DMS53 (cell line): ENCODE measurements at regions not wholly inside any gene's neighbourhood (a gene's known extent, or its start where the extent isn't known, plus 50 kb on each side); places are given as distances from the start of the nearest gene placed in this dataset.

Experiments used
- DNase-seq: peaks from one replicate; lab custom pipeline; 2025; lab: John Stamatoyannopoulos, UW

GRCh38 chr7:53699215-53699837 lies 663.9 kb downstream of the POM121L12 start:
- no peak for DNase-seq

- no peak for DNase-seq
Observed at GRCh38 chr7:53719122-53719521, 683.7 kb downstream of the POM121L12 start.

DNA sequence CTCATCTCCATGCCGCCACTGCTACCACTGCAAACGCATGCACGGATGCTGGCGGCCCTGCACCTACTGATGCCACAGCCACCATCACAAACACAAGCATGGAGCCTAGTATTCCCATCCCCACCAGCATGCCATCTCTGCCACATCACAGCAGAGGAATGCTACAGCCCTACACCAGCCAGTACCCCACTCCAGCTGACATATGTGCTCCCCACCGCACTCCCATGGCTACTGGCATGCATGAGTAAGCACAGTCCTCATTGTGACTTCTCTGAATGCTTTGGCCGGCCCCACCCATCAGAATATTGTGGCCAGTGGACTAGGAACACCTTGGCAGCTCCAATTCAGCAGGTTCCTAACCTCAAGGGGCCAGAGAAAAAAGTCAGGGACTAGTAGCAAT lies 705.5 kb downstream of the POM121L12 start:
- no peak for DNase-seq

- no peak for DNase-seq
Observed at GRCh38 chr7:53743697-53744402, 708.4 kb downstream of the POM121L12 start.

DNA sequence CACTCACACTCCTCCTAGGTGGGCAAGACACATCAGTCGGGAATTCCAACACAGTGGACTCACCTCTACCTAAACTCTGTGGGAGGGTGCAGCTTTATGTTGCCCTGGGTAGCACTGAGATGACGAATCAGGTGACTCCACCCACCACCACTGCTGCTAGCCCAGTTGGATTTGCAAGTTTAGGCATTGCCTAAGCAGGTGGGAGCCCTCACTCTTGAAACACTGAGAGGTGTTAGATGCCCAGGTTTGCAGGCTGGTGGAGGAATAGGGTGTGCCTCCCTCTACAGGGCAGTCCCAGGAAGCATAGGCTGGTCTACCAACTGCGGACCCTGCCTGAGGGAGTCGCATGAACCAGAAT lies 708.9 kb downstream of the POM121L12 start:
- DNase-seq = no peak

DNA sequence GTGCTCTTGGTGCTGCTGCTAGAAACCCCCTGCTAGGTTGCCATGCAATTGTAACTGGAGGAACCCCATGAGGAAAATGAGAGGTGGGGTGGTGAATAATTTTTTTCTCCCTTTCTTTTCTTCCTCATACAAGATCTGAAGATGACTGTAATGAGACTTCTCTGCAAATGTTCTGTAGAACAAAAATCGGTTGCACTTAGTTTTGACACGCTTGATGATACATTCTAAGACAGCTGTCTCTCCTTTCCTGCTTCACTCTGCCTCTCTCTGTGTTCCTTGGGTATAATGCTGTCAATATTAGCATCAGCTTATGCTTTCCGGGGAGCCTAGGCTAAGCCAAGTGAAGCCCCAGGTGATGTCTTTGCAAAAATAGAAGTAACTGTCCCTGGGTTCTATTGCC lies 721.5 kb downstream of the POM121L12 start:
- no peak for DNase-seq

DNA sequence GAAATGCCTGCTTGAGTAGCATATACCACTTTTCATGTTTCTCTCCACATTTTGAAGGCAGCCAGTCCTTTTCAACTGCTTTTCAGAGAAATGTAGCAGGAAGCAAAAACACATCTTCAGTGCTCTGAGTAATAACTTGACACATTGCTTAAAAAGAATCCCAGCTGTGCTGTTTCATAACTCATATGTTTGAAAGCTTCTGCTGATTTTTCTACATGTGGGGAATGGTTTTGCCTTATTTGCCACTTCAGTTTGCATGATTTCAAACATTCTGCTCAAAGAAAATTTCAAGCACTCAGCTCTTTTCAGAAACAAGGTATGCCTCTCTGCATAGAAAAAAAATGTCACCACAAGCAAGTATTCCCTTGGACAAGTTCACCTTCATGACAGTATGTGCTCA lies 732.8 kb downstream of the POM121L12 start:
- peak; percentile 11 for DNase-seq

DNA sequence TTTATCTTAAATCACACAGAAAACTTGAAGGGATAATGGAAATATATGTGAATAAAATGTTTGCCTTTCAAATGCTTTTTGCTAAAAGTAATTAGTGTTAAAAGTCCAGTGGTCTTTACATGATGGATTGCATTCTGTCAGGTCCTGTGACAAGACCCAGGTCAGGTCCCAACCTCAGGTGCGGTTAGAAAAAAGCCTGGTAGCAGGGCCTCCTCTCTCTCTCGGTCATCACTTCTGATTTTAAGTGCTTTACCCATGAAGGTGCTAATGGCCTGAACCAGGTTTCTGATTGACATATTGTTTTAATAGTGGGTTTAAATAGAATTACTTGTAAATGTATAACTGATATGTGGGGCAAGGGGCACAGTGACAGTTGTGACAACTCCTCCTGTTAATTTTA lies 736.3 kb downstream of the POM121L12 start:
- no peak for DNase-seq

DNA sequence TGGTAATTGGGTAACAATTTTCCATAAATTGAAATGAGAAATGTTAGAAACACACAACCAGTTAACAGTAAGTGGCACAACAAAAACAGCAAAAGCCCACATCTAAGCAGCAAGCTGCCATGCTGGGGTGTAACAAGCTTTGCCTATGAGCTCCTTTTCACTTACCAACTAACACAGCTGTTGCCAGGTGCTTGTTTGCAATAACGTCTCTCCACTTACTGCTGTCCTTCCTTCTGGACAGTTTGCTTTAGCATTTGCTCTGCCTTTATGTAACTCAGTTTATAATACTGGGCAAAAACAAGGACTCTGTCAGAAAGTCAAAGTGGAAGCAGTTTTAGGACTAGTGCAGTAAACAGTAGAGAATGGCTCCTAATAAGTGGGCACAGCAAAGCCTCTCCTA lies 740.9 kb downstream of the POM121L12 start:
- DNase-seq = no peak

GRCh38 chr7:53789741-53790140 lies 752.4 kb upstream of the VSTM2A start:
- no peak for DNase-seq

- no peak for DNase-seq
Observed at GRCh38 chr7:53794816-53795215, 747.4 kb upstream of the VSTM2A start.

DNA sequence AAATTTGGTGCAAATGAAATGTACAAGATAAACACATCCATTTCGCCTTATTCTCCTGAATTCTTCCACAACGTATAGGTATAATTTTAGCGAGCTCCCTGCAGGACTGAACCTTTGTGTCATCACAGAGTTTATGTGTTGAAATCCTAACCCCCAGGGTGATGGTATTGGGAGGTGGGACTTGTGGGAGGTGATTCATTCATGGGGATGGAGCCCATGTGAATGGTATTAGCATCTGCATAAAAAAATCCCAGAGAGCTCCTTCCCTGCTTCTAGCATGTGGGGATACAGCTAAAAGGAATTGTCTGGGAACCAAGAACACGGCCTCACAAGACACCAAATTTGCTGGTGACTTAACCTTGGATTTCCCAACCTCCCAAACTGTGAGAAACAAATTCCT lies 741.4 kb upstream of the VSTM2A start:
- DNase-seq = no peak

DNA sequence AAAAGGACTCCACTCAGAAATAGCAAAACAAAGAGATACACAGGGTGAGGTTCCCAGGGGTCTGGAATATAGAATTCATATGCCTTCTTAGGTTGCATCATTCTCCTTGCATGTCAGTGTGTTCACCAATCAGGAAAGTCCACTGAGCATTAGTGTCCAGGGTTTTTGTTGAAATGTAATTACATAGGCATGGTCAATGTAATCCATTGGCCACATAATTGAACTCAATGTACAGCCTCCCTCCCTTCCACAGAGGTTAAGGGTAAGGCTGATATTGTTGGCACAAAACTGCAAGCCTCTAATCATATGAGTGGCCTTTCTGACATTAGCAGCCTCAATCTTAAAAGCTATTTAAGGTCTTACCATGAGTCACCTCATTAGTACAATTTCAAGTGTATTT lies 736.1 kb upstream of the VSTM2A start:
- no peak for DNase-seq

- DNase-seq = peak; percentile 95
Observed at GRCh38 chr7:53811555-53812079, 730.6 kb upstream of the VSTM2A start.

- DNase-seq = peak; percentile 47
Observed at GRCh38 chr7:53812135-53812534, 730.0 kb upstream of the VSTM2A start.

DNA sequence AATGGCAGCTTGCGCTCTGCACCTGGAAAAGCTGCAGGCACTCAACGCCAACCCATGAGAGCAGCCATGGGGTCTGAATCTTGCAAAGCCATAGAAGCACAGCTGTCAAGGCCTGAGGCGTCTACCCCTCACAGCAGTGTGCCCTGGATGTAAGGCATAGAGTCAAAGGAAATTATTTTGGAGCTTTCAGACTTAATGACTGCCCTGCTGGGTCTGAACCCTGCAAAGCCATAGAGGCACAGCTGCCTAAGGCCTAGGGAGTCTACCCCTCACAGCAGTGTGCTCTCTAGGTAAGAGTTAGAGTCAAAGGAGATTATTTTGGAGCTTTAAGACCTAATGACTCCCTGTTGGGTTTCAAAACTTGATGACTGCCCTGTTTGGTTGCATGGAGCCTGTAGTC lies 706.9 kb upstream of the VSTM2A start:
- DNase-seq = no peak

DNA sequence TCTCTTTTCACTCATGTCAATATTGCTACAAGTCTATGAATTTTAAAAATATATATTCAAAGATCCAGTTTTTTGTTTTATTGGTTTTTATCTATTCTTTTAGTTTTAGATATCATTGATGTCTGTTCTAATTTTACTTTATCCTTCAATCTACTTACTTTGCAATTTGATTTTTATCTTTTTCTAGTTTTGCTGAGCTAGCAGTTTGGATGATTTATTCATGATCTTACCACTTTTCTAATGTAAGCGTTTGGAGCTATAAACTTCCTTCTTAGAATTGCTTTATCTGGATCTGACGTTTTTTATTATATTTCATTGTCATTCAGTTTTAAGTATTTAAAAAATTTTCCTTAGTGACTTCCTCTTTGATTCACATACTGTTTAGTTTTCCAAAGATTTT lies 664.5 kb upstream of the VSTM2A start:
- no peak for DNase-seq

DNA sequence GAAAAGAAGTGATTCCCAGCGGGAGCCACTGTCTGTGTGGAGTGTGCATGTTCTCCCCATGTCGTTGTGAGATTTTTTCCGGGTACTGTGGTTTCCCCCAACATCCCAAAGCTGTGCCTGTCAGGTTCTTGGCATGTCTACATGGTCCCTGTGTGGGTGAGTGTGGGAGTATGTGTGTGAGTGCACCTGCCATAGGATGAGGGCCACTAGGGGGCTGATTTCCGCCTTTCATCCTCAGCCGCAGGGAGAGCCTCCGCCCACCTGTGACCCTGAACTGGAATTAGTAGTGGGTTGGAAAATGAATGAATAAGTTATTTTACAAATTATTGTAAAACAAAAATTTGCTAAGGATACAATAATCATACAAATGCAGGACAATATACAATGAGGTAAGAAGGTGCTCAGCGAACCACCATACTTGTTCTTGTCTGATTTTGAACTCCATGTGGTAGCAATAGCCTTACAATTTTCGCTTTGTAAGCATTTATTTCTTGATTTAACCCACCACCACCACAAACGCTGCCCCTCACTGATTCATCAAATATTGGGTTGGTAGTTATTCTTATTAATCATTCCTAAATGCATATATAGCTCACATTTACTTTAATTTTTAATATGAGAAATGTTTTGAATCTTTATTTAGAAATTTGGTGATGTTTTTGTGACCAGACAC lies 641.2 kb upstream of the VSTM2A start:
- no peak for DNase-seq

- DNase-seq = no peak
Observed at GRCh38 chr7:53904355-53904754, 637.8 kb upstream of the VSTM2A start.

- no peak for DNase-seq
Observed at GRCh38 chr7:53917637-53918036, 624.5 kb upstream of the VSTM2A start.

- no peak for DNase-seq
Observed at GRCh38 chr7:53920011-53920410, 622.2 kb upstream of the VSTM2A start.

GRCh38 chr7:53940483-53940882 lies 601.7 kb upstream of the VSTM2A start:
- DNase-seq = no peak

- DNase-seq = no peak
Observed at GRCh38 chr7:53947732-53948131, 594.4 kb upstream of the VSTM2A start.
